HCT116 (cell line): ENCODE measurements at regions not wholly inside any gene's neighbourhood (a gene's known extent, or its start where the extent isn't known, plus 50 kb on each side); places are given as distances from the start of the nearest gene placed in this dataset.
A peak's percentile ranks its signal among the peaks of the same experiment; 100 is the strongest.

Experiments
- ATAC-seq: fragments of 200-7000 bp; cut with Tn5 transposase; 2 replicates; pipeline ENCODE4 v1.9.1; 2020; ENCODE audit warnings: mild to moderate bottlenecking, moderate library complexity
- BruUV-seq: library from RNA; stranded (reverse); fragments of 400-500 nt; replicated peaks from 2 replicates; lab custom pipeline; 2021; lab: Mats Ljungman, UMichigan
- CTCF ChIA-PET: fragments of 300-600 bp; sonication (Branson Sonifier 250); formaldehyde crosslinking; loops from one replicate; lab custom pipeline; 2021; ENCODE audit warnings: antibody characterized with exemption; lab: Charles Lee
- POLR2A ChIA-PET: fragments of 300-600, 350-600 bp; sonication (Branson Sonifier 250); formaldehyde crosslinking; loops from one replicate; lab custom pipeline; 2021; ENCODE audit warnings: antibody characterized with exemption; lab: Charles Lee
- RAD21 ChIA-PET, 2 experiments: fragments of 300-600 bp; sonication (Branson Sonifier 250); formaldehyde crosslinking; loops; one replicate each; lab custom pipeline; 2023; ENCODE audit warnings: low total read pairs in 2 of 2; ENCODE audit not compliant: uncharacterized antibody in 2 of 2, unreplicated experiment in 2 of 2, low non-redundant PET in 1 of 2; lab: Charles Lee
- DNase-seq: peaks from one replicate; pipeline ENCODE4 v3.0.0-alpha.2; 2010; ENCODE audit warnings: low read depth, low spot score
- H2AFZ ChIP-seq: fragments of 200-600 bp; shearing (Covaris generic), sonication (generic); 2 replicates; pipeline ENCODE4 v1.6.1; 2017; ENCODE audit warnings: low read depth, mixed run types, mixed read lengths, antibody characterized with exemption, low read length; ENCODE audit not compliant: poor library complexity, severe bottlenecking
- H3K27ac ChIP-seq: 2 replicates; pipeline ENCODE4 v1.5.1; 2012; ENCODE audit warnings: low read depth, low read length
- H3K27me3 ChIP-seq: fragments of 200-600 bp; sonication (generic); 2 replicates; pipeline ENCODE4 v1.6.1; 2016; ENCODE audit warnings: mixed run types, low read length, mixed read lengths; ENCODE audit not compliant: insufficient read depth
- H3K36me3 ChIP-seq, 2 experiments: fragments of 200-500 bp in 1 of 2; fragments of 200-600 bp in 1 of 2; sonication (Bioruptor generic) in 1 of 2; sonication (generic) in 1 of 2; 2 replicates each; pipeline versions ENCODE4 v1.5.1 to v1.6.1; 2014 to 2016; ENCODE audit warnings: low read length in 2 of 2, inconsistent platforms in 1 of 2, mixed read lengths in 1 of 2, mixed run types in 1 of 2; ENCODE audit not compliant: insufficient read depth in 2 of 2, control insufficient read depth in 1 of 2
- H3K4me1 ChIP-seq, 2 experiments: fragments of 200-600 bp in 1 of 2; sonication (generic) in 1 of 2; 2 replicates each; pipeline versions ENCODE4 v1.5.1 to v1.6.1; 2012 to 2017; ENCODE audit warnings: low read length in 2 of 2, inconsistent platforms in 1 of 2, mild to moderate bottlenecking in 1 of 2, mixed read lengths in 1 of 2, mixed run types in 1 of 2, moderate library complexity in 1 of 2; ENCODE audit not compliant: insufficient read depth in 2 of 2, control insufficient read depth in 1 of 2
- H3K4me2 ChIP-seq: fragments of 200-600 bp; sonication (generic); 2 replicates; pipeline ENCODE4 v1.6.1; 2017; ENCODE audit warnings: mixed run types, low read length, mixed read lengths
- H3K4me3 ChIP-seq, 2 experiments: fragments of 200-600 bp in 1 of 2; sonication (generic) in 1 of 2; replicated peaks in 1 of 2; 2 replicates each; pipeline ENCODE4 v1.5.1; 2011 to 2016; ENCODE audit warnings: low read length in 2 of 2, control low read depth in 1 of 2, low read depth in 1 of 2, mild to moderate bottlenecking in 1 of 2, mixed read lengths in 1 of 2, mixed run types in 1 of 2
- H3K79me2 ChIP-seq: fragments of 200-600 bp; sonication (generic); 2 replicates; pipeline ENCODE4 v1.6.1; 2017; ENCODE audit warnings: mild to moderate bottlenecking, mixed run types, low read length, moderate library complexity, mixed read lengths; ENCODE audit not compliant: insufficient read depth
- H3K9ac ChIP-seq: fragments of 200-600 bp; sonication (generic); 2 replicates; pipeline ENCODE4 v1.6.1; 2016; ENCODE audit warnings: low read length, mixed read lengths
- H3K9me2 ChIP-seq: fragments of 200-600 bp; sonication (generic), shearing (Covaris generic); 2 replicates; pipeline ENCODE4 v1.6.1; 2017; ENCODE audit warnings: mixed run types, mild to moderate bottlenecking, moderate library complexity; ENCODE audit not compliant: insufficient read depth
- H3K9me3 ChIP-seq, 2 experiments: fragments of 200-500 bp in 1 of 2; fragments of 200-600 bp in 1 of 2; sonication (Bioruptor generic) in 1 of 2; sonication (generic) in 1 of 2; 2 replicates each; pipeline ENCODE4 v1.6.1; 2014 to 2017; ENCODE audit warnings: low read length in 2 of 2, mixed read lengths in 2 of 2, inconsistent platforms in 1 of 2, low read depth in 1 of 2, mild to moderate bottlenecking in 1 of 2, mixed run types in 1 of 2, moderate library complexity in 1 of 2; ENCODE audit not compliant: control insufficient read depth in 1 of 2, insufficient read depth in 1 of 2
- H4K20me1 ChIP-seq: fragments of 200-600 bp; sonication (generic), shearing (Covaris generic); 2 replicates; pipeline ENCODE4 v1.6.1; 2017; ENCODE audit warnings: mixed run types, mild to moderate bottlenecking, moderate library complexity; ENCODE audit not compliant: insufficient read depth
- EGR1 ChIP-seq: IDR thresholded peaks from 2 replicates; pipeline ENCODE4 v1.6.1; 2012; ENCODE audit warnings: low read depth
- EZH2 ChIP-seq: fragments of 200-600 bp; sonication (generic); IDR thresholded peaks from 2 replicates; pipeline ENCODE4 v1.6.1; 2017; ENCODE audit warnings: antibody characterized with exemption, mixed run types
- FOSL1 ChIP-seq: IDR thresholded peaks from 2 replicates; pipeline ENCODE4 v1.6.1; 2012; ENCODE audit warnings: low read depth
- POLR2A ChIP-seq: IDR thresholded peaks from 2 replicates; pipeline ENCODE4 v1.7.0; 2011; ENCODE audit warnings: borderline replicate concordance; ENCODE audit not compliant: insufficient read depth, insufficient read length; ENCODE audit errors: extremely low read depth
- POLR2AphosphoS5 ChIP-seq: IDR thresholded peaks from 2 replicates; pipeline ENCODE4 v1.6.1; 2011; ENCODE audit warnings: mild to moderate bottlenecking, low read depth, low read length, moderate library complexity
- SRF ChIP-seq: IDR thresholded peaks from 2 replicates; pipeline ENCODE4 v1.6.1; 2012; ENCODE audit warnings: low read depth
- YY1 ChIP-seq: IDR thresholded peaks from 2 replicates; pipeline ENCODE4 v1.6.1; 2011; ENCODE audit warnings: low read length, low read depth, moderate library complexity, mild to moderate bottlenecking; ENCODE audit not compliant: insufficient replicate concordance; ENCODE audit errors: extremely low read depth
- ZFX ChIP-seq: fragments of 450-650 bp; IDR thresholded peaks from 2 replicates; pipeline ENCODE4 v1.6.1; 2017
- intact Hi-C: fragments of 100-400 bp; cut with micrococcal nuclease; formaldehyde crosslinking; loops from 2 replicates; pipeline ENCODE4 v1.10.0; 2022
- TF ChIP-seq, protein P1 (sequence below), 3 experiments: fragments of 200-600 bp in 1 of 3; sonication (generic) in 1 of 3; IDR thresholded peaks in 2 of 3; conservative IDR thresholded peaks in 1 of 3; 2 replicates each; pipeline ENCODE4 v1.5.1; 2012 to 2017; ENCODE audit warnings: low read depth in 2 of 3, low read length in 2 of 3, antibody characterized with exemption in 1 of 3, borderline replicate concordance in 1 of 3, control low read depth in 1 of 3, mild to moderate bottlenecking in 1 of 3, mixed read lengths in 1 of 3, mixed run types in 1 of 3, moderate library complexity in 1 of 3; ENCODE audit not compliant: insufficient read depth in 1 of 3
- TF ChIP-seq, protein P2 (sequence below): IDR thresholded peaks from 2 replicates; pipeline ENCODE4 v1.6.1; 2012; ENCODE audit warnings: low read depth
- TF ChIP-seq, protein P3 (sequence below): IDR thresholded peaks from 2 replicates; pipeline ENCODE4 v1.6.1; 2012
- TF ChIP-seq, protein P4 (sequence below): IDR thresholded peaks from 2 replicates; pipeline ENCODE4 v1.6.1; 2012
- TF ChIP-seq, protein P5 (sequence below): IDR thresholded peaks from 2 replicates; pipeline ENCODE4 v1.6.1; 2011; ENCODE audit warnings: mild to moderate bottlenecking, low read length, moderate library complexity; ENCODE audit not compliant: insufficient replicate concordance; ENCODE audit errors: extremely low read depth

DNA sequence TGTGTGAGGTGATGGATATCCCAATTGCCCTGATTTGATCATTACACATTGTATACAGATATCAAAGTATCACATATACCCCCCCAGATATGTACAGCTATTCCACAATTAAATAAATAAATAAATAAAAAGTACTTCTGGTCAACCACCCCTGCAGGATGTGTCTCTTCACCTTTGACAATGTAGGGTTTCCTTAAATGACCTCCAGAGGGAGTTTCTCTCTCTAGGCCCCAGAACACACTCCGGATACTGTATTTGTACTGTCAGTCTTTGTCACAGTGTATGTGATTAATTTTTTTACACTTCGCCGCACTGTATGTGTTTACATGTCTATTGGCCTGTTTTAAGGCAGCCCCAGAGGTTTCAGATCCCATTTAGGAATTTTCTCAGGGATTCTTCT is 123.6 kb downstream of the ADCYAP1R1 start:
- POLR2A ChIA-PET: no interaction called here
- intact Hi-C loops: no loop called here
- CTCF ChIA-PET: interaction anchor here (0.9 to 1.2 kb wide), 2 partner anchors 17 to 41 kb away, joined by 3 read pairs; no protein-coding TSS in a partner anchor
- ATAC-seq (peak; percentile 69), DNase-seq (no peak)
- BruUV-seq: no TSS peak
- H3K36me3 ChIP-seq: no peaks in the 10 kb centered on the region
- no peaks in the 10 kb centered on the region for H3K9me2 ChIP-seq
- H3K4me3 ChIP-seq: no peak overlapping the region
- H2AFZ ChIP-seq: no peak overlapping the region
- H3K4me2 ChIP-seq: no peak overlapping the region
- peaks cover 33% of the 10 kb centered on the region for H3K27me3 ChIP-seq
- no peaks in the 10 kb centered on the region for H3K4me1 ChIP-seq
- H3K9ac ChIP-seq: no peak overlapping the region
- no peaks in the 10 kb centered on the region for H3K79me2 ChIP-seq
- RAD21 ChIA-PET: no interaction called here
- no peaks in the 10 kb centered on the region for H4K20me1 ChIP-seq
- TF ChIP-seq POLR2AphosphoS5: no peak
- TF ChIP-seq, protein P1, sequence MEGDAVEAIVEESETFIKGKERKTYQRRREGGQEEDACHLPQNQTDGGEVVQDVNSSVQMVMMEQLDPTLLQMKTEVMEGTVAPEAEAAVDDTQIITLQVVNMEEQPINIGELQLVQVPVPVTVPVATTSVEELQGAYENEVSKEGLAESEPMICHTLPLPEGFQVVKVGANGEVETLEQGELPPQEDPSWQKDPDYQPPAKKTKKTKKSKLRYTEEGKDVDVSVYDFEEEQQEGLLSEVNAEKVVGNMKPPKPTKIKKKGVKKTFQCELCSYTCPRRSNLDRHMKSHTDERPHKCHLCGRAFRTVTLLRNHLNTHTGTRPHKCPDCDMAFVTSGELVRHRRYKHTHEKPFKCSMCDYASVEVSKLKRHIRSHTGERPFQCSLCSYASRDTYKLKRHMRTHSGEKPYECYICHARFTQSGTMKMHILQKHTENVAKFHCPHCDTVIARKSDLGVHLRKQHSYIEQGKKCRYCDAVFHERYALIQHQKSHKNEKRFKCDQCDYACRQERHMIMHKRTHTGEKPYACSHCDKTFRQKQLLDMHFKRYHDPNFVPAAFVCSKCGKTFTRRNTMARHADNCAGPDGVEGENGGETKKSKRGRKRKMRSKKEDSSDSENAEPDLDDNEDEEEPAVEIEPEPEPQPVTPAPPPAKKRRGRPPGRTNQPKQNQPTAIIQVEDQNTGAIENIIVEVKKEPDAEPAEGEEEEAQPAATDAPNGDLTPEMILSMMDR (IDR thresholded peaks at IDR 0.05 in 2 of 3, conservative IDR thresholded peaks at IDR 0.05 in 1 of 3; ENCODE audit: borderline replicate concordance in 1 of 3, insufficient read depth in 1 of 3, low read depth in 2 of 3, low read length in 2 of 3): peak; percentile 6 to 36 (median 17); a peak in 2 of 6 replicates
- no peak overlapping the region for H3K27ac ChIP-seq
- no peaks in the 10 kb centered on the region for H3K9me3 ChIP-seq

DNA sequence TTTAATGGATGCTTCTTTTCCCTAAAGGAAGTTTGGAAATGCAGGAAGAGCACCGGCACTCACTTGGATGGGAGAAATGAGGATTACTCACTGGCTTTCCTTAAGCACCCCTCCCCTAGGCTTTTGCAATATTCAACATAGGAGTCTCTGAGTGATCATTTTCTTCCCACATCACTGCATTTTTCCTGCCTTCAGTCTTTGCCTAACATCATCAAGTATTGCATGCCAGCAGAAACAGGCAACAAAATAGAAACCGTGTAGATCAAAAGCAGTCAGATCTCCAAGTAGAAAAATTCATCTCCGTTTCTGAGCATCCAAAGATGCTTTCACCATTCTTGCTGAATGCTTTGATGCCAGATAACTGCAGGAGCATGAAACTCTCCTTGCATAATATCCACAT is 119.9 kb downstream of the ADCYAP1R1 start:
- H3K27ac ChIP-seq: no peak overlapping the region
- no peaks in the 10 kb centered on the region for H3K9me2 ChIP-seq
- no peaks in the 10 kb centered on the region for H3K36me3 ChIP-seq
- DNase-seq (no peak), ATAC-seq (no peak)
- ChIA-PET POLR2A (no interaction called here), RAD21 (no interaction called here), CTCF (no interaction called here)
- intact Hi-C loops: no loop called here
- no peak overlapping the region for H3K9ac ChIP-seq
- H3K9me3 ChIP-seq: no peaks in the 10 kb centered on the region
- BruUV-seq: no TSS peak
- H3K27me3 ChIP-seq: peaks cover 25% of the 10 kb centered on the region; the same call in 1 of the 2 replicates
- no peak overlapping the region for H3K4me2 ChIP-seq
- H3K79me2 ChIP-seq: no peaks in the 10 kb centered on the region
- no peak overlapping the region for H2AFZ ChIP-seq
- no peaks in the 10 kb centered on the region for H4K20me1 ChIP-seq
- no peak overlapping the region for H3K4me3 ChIP-seq
- H3K4me1 ChIP-seq: no peaks in the 10 kb centered on the region
- no peak for TF ChIP-seq FOSL1
- TF ChIP-seq POLR2A: no peak
- no peak for TF ChIP-seq SRF
- TF ChIP-seq, protein P2, sequence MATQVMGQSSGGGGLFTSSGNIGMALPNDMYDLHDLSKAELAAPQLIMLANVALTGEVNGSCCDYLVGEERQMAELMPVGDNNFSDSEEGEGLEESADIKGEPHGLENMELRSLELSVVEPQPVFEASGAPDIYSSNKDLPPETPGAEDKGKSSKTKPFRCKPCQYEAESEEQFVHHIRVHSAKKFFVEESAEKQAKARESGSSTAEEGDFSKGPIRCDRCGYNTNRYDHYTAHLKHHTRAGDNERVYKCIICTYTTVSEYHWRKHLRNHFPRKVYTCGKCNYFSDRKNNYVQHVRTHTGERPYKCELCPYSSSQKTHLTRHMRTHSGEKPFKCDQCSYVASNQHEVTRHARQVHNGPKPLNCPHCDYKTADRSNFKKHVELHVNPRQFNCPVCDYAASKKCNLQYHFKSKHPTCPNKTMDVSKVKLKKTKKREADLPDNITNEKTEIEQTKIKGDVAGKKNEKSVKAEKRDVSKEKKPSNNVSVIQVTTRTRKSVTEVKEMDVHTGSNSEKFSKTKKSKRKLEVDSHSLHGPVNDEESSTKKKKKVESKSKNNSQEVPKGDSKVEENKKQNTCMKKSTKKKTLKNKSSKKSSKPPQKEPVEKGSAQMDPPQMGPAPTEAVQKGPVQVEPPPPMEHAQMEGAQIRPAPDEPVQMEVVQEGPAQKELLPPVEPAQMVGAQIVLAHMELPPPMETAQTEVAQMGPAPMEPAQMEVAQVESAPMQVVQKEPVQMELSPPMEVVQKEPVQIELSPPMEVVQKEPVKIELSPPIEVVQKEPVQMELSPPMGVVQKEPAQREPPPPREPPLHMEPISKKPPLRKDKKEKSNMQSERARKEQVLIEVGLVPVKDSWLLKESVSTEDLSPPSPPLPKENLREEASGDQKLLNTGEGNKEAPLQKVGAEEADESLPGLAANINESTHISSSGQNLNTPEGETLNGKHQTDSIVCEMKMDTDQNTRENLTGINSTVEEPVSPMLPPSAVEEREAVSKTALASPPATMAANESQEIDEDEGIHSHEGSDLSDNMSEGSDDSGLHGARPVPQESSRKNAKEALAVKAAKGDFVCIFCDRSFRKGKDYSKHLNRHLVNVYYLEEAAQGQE: no peak
- TF ChIP-seq, protein P3, sequence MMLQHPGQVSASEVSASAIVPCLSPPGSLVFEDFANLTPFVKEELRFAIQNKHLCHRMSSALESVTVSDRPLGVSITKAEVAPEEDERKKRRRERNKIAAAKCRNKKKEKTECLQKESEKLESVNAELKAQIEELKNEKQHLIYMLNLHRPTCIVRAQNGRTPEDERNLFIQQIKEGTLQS: no peak
- TF ChIP-seq EZH2: no peak
- no peak for TF ChIP-seq EGR1
- TF ChIP-seq ZFX: no peak
- TF ChIP-seq, protein P4, sequence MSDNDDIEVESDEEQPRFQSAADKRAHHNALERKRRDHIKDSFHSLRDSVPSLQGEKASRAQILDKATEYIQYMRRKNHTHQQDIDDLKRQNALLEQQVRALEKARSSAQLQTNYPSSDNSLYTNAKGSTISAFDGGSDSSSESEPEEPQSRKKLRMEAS: no peak
- TF ChIP-seq, protein P5, sequence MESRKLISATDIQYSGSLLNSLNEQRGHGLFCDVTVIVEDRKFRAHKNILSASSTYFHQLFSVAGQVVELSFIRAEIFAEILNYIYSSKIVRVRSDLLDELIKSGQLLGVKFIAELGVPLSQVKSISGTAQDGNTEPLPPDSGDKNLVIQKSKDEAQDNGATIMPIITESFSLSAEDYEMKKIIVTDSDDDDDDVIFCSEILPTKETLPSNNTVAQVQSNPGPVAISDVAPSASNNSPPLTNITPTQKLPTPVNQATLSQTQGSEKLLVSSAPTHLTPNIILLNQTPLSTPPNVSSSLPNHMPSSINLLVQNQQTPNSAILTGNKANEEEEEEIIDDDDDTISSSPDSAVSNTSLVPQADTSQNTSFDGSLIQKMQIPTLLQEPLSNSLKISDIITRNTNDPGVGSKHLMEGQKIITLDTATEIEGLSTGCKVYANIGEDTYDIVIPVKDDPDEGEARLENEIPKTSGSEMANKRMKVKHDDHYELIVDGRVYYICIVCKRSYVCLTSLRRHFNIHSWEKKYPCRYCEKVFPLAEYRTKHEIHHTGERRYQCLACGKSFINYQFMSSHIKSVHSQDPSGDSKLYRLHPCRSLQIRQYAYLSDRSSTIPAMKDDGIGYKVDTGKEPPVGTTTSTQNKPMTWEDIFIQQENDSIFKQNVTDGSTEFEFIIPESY: no peak
- no peak for TF ChIP-seq YY1
